Stomach (tissue), 8 donors: ENCODE measurements at regions not wholly inside any gene's neighbourhood (a gene's known extent, or its start where the extent isn't known, plus 50 kb on each side); places are given as distances from the start of the nearest gene placed in this dataset.

Experiments used
- DNase-seq, 2 donors: peaks; one replicate each; pipeline versions ENCODE4 v3.0.0 to v3.0.0-alpha.2; 2013 to 2019
- H3K27ac ChIP-seq, 5 donors: fragments of 200-600 bp in 4 of 5; sonication (generic) in 4 of 5; one replicate each; pipeline ENCODE4 v1.5.1; 2013 to 2019; ENCODE audit warnings: mild to moderate bottlenecking in 1 of 5, moderate library complexity in 1 of 5
- H3K27me3 ChIP-seq, 3 donors: fragments of 200-600 bp; sonication (generic); one replicate each; pipeline ENCODE4 v1.5.1; 2017 to 2019; ENCODE audit warnings: mixed run types in 1 of 3
- H3K36me3 ChIP-seq, 4 donors: fragments of 200-600 bp; sonication (generic); 1 replicate in 3 of 4; 2 replicates in 1 of 4; pipeline ENCODE4 v1.5.1; 2016 to 2019
- H3K4me1 ChIP-seq, 4 donors: fragments of 200-600 bp; sonication (generic); one replicate each; pipeline ENCODE4 v1.5.1; 2016 to 2019
- H3K4me3 ChIP-seq, 4 donors: fragments of 200-600 bp; sonication (generic) in 3 of 4; one replicate each; pipeline ENCODE4 v1.5.1; 2016 to 2019; ENCODE audit warnings: mild to moderate bottlenecking in 1 of 4
- H3K9me3 ChIP-seq, 4 donors: fragments of 200-600 bp; sonication (generic); one replicate each; pipeline ENCODE4 v1.5.1; 2016 to 2019
- EP300 ChIP-seq: sonication (generic); formaldehyde crosslinking; IDR thresholded peaks from one replicate; pipeline ENCODE4 v1.6.1; 2017; ENCODE audit warnings: antibody characterized with exemption
- POLR2A ChIP-seq, 4 donors: fragments of 450-650 bp; IDR thresholded peaks; one replicate each; pipeline ENCODE4 v1.6.1; 2016; ENCODE audit warnings: antibody characterized with exemption in 4 of 4, control low read depth in 2 of 4, mild to moderate bottlenecking in 1 of 4, moderate library complexity in 1 of 4
- POLR2AphosphoS5 ChIP-seq, 3 donors: sonication (generic); formaldehyde crosslinking; IDR thresholded peaks; one replicate each; pipeline ENCODE4 v1.6.1; 2016; ENCODE audit warnings: antibody characterized with exemption in 3 of 3
- WGBS, 5 donors: extraction: QIAGEN DNeasy Blood & Tissue Kit in 3 of 5; methylation state at CpG; one replicate each; pipeline versions ENCODE4 v1.1.5 to v1.1.7; 2013 to 2018; 5-methylcytosine and 5-hydroxymethylcytosine counted together
- intact Hi-C: fragments of 100-400 bp; cut with DNase I; formaldehyde crosslinking; loops from one replicate; pipeline ENCODE4 v1.15.1; 2023; ENCODE audit warnings: low total_unique reads
- TF ChIP-seq, protein P1 (sequence below), 7 experiments: fragments of 450-650 bp in 4 of 7; fragments of 200-600 bp in 3 of 7; sonication (generic) in 3 of 7; IDR thresholded peaks; one replicate each; pipeline ENCODE4 v1.5.1; 2016 to 2019; ENCODE audit warnings: antibody characterized with exemption in 7 of 7, control low read depth in 2 of 7, mild to moderate bottlenecking in 1 of 7
- donor health status: healthy with polysubstance abuse.
- donor health status: Bipolar disorder and iron deficiency.
- donor health status: healthy.

DNA sequence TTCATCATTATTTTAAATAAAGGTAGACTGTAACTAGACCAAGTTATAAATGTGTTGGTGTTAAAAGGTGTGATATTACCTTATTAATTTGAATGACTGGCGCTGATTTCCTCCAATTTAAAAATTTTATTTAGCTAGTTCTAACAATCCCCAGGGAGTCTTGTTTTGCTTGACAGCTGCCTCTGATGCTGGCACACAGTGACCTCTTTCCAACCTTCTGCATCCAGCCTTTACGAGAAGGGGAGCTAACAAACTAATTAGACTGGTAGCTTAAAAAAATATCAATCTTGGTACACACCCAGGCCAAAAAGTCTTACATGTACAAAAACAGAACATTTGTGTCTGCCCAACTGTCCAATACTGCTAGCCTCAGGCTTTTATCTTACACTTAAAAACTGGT, 51.8 kb upstream of the ENPEP start:
- H3K36me3 ChIP-seq = no peaks in the 10 kb centered on the region
- H3K4me3 ChIP-seq = no peak overlapping the region
- TF ChIP-seq POLR2AphosphoS5 (IDR thresholded peaks at IDR 0.05) = no peak
- TF ChIP-seq, protein P1, sequence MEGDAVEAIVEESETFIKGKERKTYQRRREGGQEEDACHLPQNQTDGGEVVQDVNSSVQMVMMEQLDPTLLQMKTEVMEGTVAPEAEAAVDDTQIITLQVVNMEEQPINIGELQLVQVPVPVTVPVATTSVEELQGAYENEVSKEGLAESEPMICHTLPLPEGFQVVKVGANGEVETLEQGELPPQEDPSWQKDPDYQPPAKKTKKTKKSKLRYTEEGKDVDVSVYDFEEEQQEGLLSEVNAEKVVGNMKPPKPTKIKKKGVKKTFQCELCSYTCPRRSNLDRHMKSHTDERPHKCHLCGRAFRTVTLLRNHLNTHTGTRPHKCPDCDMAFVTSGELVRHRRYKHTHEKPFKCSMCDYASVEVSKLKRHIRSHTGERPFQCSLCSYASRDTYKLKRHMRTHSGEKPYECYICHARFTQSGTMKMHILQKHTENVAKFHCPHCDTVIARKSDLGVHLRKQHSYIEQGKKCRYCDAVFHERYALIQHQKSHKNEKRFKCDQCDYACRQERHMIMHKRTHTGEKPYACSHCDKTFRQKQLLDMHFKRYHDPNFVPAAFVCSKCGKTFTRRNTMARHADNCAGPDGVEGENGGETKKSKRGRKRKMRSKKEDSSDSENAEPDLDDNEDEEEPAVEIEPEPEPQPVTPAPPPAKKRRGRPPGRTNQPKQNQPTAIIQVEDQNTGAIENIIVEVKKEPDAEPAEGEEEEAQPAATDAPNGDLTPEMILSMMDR (IDR thresholded peaks at IDR 0.05) = no peak
- no peak for TF ChIP-seq POLR2A (IDR thresholded peaks at IDR 0.05)
- no peak for TF ChIP-seq EP300
- peaks cover 0 to 10% (median 1%) of the 10 kb centered on the region in 4 donors for H3K9me3 ChIP-seq
- no peak overlapping the region for H3K27ac ChIP-seq
- 31 to 54% (median 49%) methylated on average over 2 of the region's 2 CpGs for WGBS, 5 donors
- H3K4me1 ChIP-seq = no peaks in the 10 kb centered on the region
- intact Hi-C loops = no loop called here
- no peaks in the 10 kb centered on the region for H3K27me3 ChIP-seq
- no peak for DNase-seq

DNA sequence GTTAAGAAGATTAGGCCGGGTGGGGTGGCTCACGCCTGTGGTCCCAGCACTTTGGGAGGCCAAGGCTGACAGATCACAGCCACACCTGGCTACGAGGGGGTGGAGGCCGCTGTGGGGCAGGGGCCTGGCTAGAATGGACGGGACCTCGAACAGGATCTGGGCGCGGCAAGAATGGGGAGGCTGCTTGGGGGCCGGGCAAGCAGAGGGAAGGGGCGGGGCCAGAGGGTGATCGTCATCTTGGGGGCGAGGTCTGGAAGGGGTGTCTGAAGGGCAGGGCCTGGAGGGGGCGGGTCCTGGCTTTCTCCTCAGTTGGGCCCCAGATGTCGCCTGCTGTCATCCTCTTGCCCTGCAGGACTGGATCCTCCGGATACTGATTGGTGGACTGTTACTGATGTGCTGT, 57.3 kb upstream of the ENPEP start:
- Histone ChIP-seq H3K27me3 (no peaks in the 10 kb centered on the region), H3K4me1 (no peaks in the 10 kb centered on the region), H3K4me3 (no peak overlapping the region), H3K9me3 (peaks cover 0 to 6% (median 2%) of the 10 kb centered on the region in 4 donors), H3K36me3 (no peaks in the 10 kb centered on the region), H3K27ac (no peak overlapping the region)
- 79 to 92% (median 83%) methylated on average over 13 to 15 of the region's 15 CpGs for WGBS, 5 donors
- DNase-seq = no peak
- TF ChIP-seq POLR2AphosphoS5 (IDR thresholded peaks at IDR 0.05) (no peak), POLR2A (IDR thresholded peaks at IDR 0.05) (no peak), EP300 (no peak)
- TF ChIP-seq, protein P1 (IDR thresholded peaks at IDR 0.05) = no peak
- intact Hi-C loops = no loop called here

DNA sequence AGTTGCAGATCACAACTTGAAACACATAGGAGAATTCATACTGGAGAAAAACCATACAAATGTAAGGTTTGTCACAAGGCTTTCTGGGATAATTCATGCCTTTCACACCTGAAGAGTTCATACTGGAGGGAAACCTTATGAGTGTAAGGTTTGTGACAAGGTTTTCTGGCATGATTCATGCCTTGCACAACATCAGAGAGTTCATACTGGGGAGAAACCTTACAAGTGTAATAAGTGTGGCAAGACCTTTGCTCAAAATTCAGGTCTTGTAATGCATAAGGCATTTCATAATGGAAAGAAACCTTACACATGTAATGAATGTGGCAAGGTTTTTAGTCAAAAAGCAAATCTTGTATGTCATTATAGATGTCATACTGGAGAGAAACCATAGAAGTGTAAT, 58.8 kb upstream of the ENPEP start:
- no peaks in the 10 kb centered on the region for H3K36me3 ChIP-seq
- no peaks in the 10 kb centered on the region for H3K27me3 ChIP-seq
- DNase-seq = no peak
- no peak overlapping the region for H3K27ac ChIP-seq
- H3K4me3 ChIP-seq = no peak overlapping the region
- intact Hi-C loops = no loop called here
- TF ChIP-seq POLR2AphosphoS5 (IDR thresholded peaks at IDR 0.05) (no peak), EP300 (no peak), POLR2A (IDR thresholded peaks at IDR 0.05) (no peak)
- TF ChIP-seq, protein P1 (IDR thresholded peaks at IDR 0.05) = no peak
- peaks cover 0 to 3% (median under 1%) of the 10 kb centered on the region in 4 donors for H3K9me3 ChIP-seq
- H3K4me1 ChIP-seq = no peaks in the 10 kb centered on the region

DNA sequence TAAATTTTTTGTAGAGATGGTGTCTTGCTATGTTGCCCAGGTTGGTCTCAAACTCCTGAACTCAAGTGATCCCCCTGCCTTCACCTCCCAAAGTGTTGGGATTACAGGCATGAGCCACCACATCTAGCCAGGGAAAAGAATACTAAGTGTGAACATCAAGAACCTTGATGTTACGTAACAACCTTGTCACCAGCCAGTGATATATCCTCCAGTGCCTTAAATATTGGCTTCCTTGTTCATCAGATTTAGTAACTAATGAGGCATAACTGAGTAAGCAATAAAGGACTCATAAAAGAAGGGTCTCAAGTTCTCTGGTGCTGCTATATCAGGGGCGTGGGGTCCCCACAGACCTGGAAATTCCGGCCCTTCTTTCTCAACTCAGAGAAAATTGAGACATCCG, 60.5 kb upstream of the ENPEP start:
- Histone ChIP-seq H3K27me3 (no peaks in the 10 kb centered on the region), H3K4me1 (no peaks in the 10 kb centered on the region), H3K9me3 (peaks cover 0 to 3% (median 0%) of the 10 kb centered on the region in 4 donors), H3K4me3 (no peak overlapping the region), H3K36me3 (no peaks in the 10 kb centered on the region), H3K27ac (no peak overlapping the region)
- 84 to 94% (median 94%) methylated on average over 4 of the region's 4 CpGs for WGBS, 5 donors
- intact Hi-C loops = no loop called here
- no peak for DNase-seq
- TF ChIP-seq, protein P1 (IDR thresholded peaks at IDR 0.05) = no peak
- TF ChIP-seq POLR2AphosphoS5 (IDR thresholded peaks at IDR 0.05) (no peak), EP300 (no peak), POLR2A (IDR thresholded peaks at IDR 0.05) (no peak)
